SU-DHL-6 (cell line): ENCODE measurements at regions not wholly inside any gene's neighbourhood (a gene's known extent, or its start where the extent isn't known, plus 50 kb on each side); places are given as distances from the start of the nearest gene placed in this dataset.

Experiments
- CTCF ChIP-seq: fragments of 200-600 bp; sonication (generic); IDR thresholded peaks from one replicate; pipeline ENCODE4 v1.5.1; 2017; ENCODE audit warnings: antibody characterized with exemption, mild to moderate bottlenecking, low read length, moderate library complexity; ENCODE audit not compliant: insufficient read depth, poor library complexity, severe bottlenecking
- EZH2phosphoT487 ChIP-seq: fragments of 200-600 bp; sonication (generic), shearing (Covaris generic); conservative IDR thresholded peaks from 2 replicates; pipeline ENCODE4 v1.6.1; 2018; ENCODE audit warnings: mild to moderate bottlenecking, antibody characterized with exemption, low read length, moderate library complexity, mixed read lengths

GRCh38 chr2:42863751-42864150 is 71.4 kb upstream of the HAAO start:
- TF ChIP-seq CTCF (no peak), EZH2phosphoT487 (no peak)
